Heart left ventricle (tissue), 16 donors: ENCODE measurements at regions not wholly inside any gene's neighbourhood (a gene's known extent, or its start where the extent isn't known, plus 50 kb on each side); places are given as distances from the start of the nearest gene placed in this dataset.

ENCODE experiments used
- ATAC-seq, 4 donors: fragments of 200-7000 bp; cut with Tn5 transposase; one replicate each; pipeline ENCODE4 v1.9.1; 2020 to 2022; ENCODE audit warnings: moderate library complexity in 4 of 4, mild to moderate bottlenecking in 3 of 4, moderate number of reproducible peaks in 1 of 4
- DNase-seq, 5 donors: peaks; one replicate each; pipeline ENCODE4 v3.0.0-alpha.2; 2020
- H3K27ac ChIP-seq, 12 donors: fragments of 200-600 bp; sonication (generic) in 4 of 12; one replicate each; pipeline versions ENCODE4 v1.5.0 to v1.8.0; 2016 to 2022; ENCODE audit warnings: mild to moderate bottlenecking in 2 of 12
- H3K27me3 ChIP-seq, 9 donors: fragments of 200-600 bp; sonication (generic) in 2 of 9; one replicate each; pipeline versions ENCODE4 v1.5.1 to v1.8.0; 2016 to 2022; ENCODE audit warnings: mild to moderate bottlenecking in 3 of 9
- H3K36me3 ChIP-seq, 9 donors: fragments of 200-600 bp; sonication (generic) in 2 of 9; one replicate each; pipeline versions ENCODE4 v1.5.0 to v1.8.0; 2018 to 2022; ENCODE audit warnings: mild to moderate bottlenecking in 2 of 9
- H3K4me1 ChIP-seq, 12 donors: fragments of 200-600 bp; sonication (generic) in 4 of 12; one replicate each; pipeline versions ENCODE4 v1.5.0 to v1.8.0; 2016 to 2022; ENCODE audit warnings: mild to moderate bottlenecking in 3 of 12
- H3K4me3 ChIP-seq, 12 donors: fragments of 200-600 bp; sonication (generic) in 4 of 12; one replicate each; pipeline versions ENCODE4 v1.5.0 to v1.8.0; 2017 to 2022; ENCODE audit warnings: mild to moderate bottlenecking in 9 of 12, moderate library complexity in 4 of 12
- H3K9me3 ChIP-seq, 12 donors: fragments of 200-600 bp; sonication (generic) in 4 of 12; one replicate each; pipeline versions ENCODE4 v1.5.0 to v1.8.0; 2016 to 2022; ENCODE audit warnings: mild to moderate bottlenecking in 1 of 12
- POLR2A ChIP-seq, 2 donors: fragments of 450-650 bp; IDR thresholded peaks; one replicate each; pipeline ENCODE4 v1.6.1; 2017; ENCODE audit warnings: antibody characterized with exemption in 2 of 2, mild to moderate bottlenecking in 2 of 2, moderate library complexity in 2 of 2
- whole genome bisulfite sequencing, 4 donors: extraction: QIAGEN DNeasy Blood & Tissue Kit in 2 of 4; methylation state at CpG; one replicate each; pipeline versions ENCODE4 v1.1.5 to v1.1.7; 2013 to 2018; 5-methylcytosine and 5-hydroxymethylcytosine counted together
- intact Hi-C, 10 donors: fragments of 100-400 bp; cut with DNase I; formaldehyde crosslinking; loops; one replicate each; pipeline versions ENCODE4 v1.11.1 to v1.14.2; 2022
- TF ChIP-seq, protein P1 (sequence below), 12 donors: fragments of 200-600 bp; sonication (generic) in 4 of 12; IDR thresholded peaks; one replicate each; pipeline versions ENCODE4 v1.5.0 to v1.8.0; 2018 to 2022; ENCODE audit warnings: antibody characterized with exemption in 12 of 12, mild to moderate bottlenecking in 5 of 12
- donor health status: ischemic (EF 13 %, LVEDD 7.1; RV severe dilation, severe dysfunction).
- donor health status: healthy with polysubstance abuse.
- donor health status: DM: no; HTN: yes; CAD: no.
- donor health status: DM: no; HTN: no; CAD: no.
- donor health status: ischemic (EF 25% LVEDD 6.9; RV normal size, moderate dysfunction).
- donor health status: ischemic (EF 25% LVEDD 5.7; RV mildly dilated, moderate dysfunction).
- donor health status: healthy.
- donor health status: DM: yes; HTN: yes; CAD: no.
- donor health status: ischemic (EF 35%, LVEDD 5.7; RV mildly dilated, moderate dysfunction).
- donor health status: nonischemic (EF 11% LVEDD 7.7; RV severe dilation, severe dysfunction).
- donor health status: DM: yes; HTN: yes; CAD: no.
- donor health status: PGD.
- donor health status: ischemic (EF 29% LVEDD 5.4; RV normal size, mild dysfunction).
- donor health status: nonischemic (EF 23%, LVEDD 6.1; RV moderate dilation, normal function).

DNA sequence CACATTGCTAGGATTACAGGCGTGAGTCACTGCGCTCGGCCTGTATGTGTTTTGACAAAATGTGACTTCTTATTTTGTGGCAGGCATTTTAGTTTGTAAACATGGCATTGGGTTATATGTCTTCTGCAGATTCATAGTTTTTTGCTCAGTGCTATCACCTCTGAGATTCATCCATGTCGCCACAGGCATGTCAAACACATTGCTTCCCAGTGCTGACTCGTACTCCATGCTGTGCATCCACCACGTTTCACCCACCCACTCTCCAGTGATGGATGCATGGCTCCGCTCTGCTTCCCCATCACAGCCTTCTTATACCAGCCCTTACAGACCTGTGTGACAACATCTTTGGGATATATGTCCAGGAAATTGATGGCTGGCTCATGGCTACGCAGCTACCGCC lies 158.8 kb downstream of the GAS1 start:
- H3K27me3 ChIP-seq, result peaks cover 0 to 6% (median 0%) of the 10 kb centered on the region in 9 donors
- intact Hi-C loops, result no loop called here
- no peaks in the 10 kb centered on the region for H3K4me1 ChIP-seq
- ATAC-seq (no peak), DNase-seq (no peak)
- H3K4me3 ChIP-seq, result no peak overlapping the region
- no peaks in the 10 kb centered on the region for H3K9me3 ChIP-seq
- no peaks in the 10 kb centered on the region for H3K36me3 ChIP-seq
- WGBS, 4 donors, result 80 to 92% (median 89%) methylated on average over 9 of the region's 9 CpGs
- TF ChIP-seq, protein P1, sequence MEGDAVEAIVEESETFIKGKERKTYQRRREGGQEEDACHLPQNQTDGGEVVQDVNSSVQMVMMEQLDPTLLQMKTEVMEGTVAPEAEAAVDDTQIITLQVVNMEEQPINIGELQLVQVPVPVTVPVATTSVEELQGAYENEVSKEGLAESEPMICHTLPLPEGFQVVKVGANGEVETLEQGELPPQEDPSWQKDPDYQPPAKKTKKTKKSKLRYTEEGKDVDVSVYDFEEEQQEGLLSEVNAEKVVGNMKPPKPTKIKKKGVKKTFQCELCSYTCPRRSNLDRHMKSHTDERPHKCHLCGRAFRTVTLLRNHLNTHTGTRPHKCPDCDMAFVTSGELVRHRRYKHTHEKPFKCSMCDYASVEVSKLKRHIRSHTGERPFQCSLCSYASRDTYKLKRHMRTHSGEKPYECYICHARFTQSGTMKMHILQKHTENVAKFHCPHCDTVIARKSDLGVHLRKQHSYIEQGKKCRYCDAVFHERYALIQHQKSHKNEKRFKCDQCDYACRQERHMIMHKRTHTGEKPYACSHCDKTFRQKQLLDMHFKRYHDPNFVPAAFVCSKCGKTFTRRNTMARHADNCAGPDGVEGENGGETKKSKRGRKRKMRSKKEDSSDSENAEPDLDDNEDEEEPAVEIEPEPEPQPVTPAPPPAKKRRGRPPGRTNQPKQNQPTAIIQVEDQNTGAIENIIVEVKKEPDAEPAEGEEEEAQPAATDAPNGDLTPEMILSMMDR (IDR thresholded peaks at IDR 0.05), result no peak
- no peak for TF ChIP-seq POLR2A (IDR thresholded peaks at IDR 0.05)
- no peak overlapping the region for H3K27ac ChIP-seq

DNA sequence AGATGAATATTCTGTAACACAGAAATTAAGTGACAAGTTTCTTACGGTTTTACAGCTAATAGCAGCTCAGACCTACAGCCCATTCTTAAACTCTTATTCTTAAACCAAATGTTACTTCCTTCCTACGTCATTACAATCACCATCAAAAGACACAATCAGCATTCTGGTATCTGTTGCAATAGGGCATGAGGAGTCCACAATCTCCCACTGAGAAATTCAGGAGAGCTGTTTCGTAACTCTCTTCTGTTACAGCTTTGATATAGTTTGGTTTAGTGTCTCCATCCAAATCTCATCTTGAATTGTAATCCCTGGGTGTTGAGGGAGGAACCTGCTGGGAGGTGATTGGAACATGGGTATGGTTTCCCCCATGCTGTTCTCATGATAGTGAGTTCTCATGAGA lies 163.4 kb downstream of the GAS1 start:
- no peak overlapping the region for H3K4me3 ChIP-seq
- no peaks in the 10 kb centered on the region for H3K4me1 ChIP-seq
- WGBS, 4 donors, result 49 to 80% (median 74%) methylated on average over 3 of the region's 3 CpGs
- DNase-seq, result no peak
- no peaks in the 10 kb centered on the region for H3K36me3 ChIP-seq
- intact Hi-C loops, result no loop called here
- no peak for TF ChIP-seq POLR2A (IDR thresholded peaks at IDR 0.05)
- TF ChIP-seq, protein P1 (IDR thresholded peaks at IDR 0.05), result no peak
- ATAC-seq, result no peak
- H3K27ac ChIP-seq, result no peak overlapping the region
- H3K27me3 ChIP-seq, result no peaks in the 10 kb centered on the region
- H3K9me3 ChIP-seq, result no peaks in the 10 kb centered on the region

DNA sequence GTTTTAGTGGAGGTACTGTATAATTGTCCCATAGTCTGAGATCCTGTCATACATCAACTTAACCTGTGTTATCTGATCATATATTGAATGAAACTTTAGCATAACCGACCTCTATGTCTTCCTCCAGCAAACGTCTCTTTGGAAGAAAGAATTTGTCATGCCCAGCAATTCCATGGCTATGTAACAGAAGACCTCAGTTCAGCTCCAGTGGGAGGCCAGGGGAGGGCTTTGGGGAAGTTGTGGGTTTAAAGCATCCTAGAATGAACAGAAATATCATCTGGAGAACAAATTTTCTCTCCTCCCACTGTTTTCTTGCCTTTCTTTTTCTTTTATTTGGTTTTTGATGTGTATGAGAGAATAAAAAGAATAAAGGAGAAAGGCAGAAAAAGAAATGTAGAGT lies 164.5 kb downstream of the GAS1 start:
- no peak for DNase-seq
- H3K4me1 ChIP-seq, result no peaks in the 10 kb centered on the region
- intact Hi-C loops, result no loop called here
- no peaks in the 10 kb centered on the region for H3K27me3 ChIP-seq
- no peak for ATAC-seq
- H3K36me3 ChIP-seq, result no peaks in the 10 kb centered on the region
- 85 to 89% (median 87%) methylated on average over 2 of the region's 2 CpGs for WGBS, 4 donors
- H3K27ac ChIP-seq, result no peak overlapping the region
- TF ChIP-seq, protein P1 (IDR thresholded peaks at IDR 0.05), result no peak
- no peak for TF ChIP-seq POLR2A (IDR thresholded peaks at IDR 0.05)
- no peak overlapping the region for H3K4me3 ChIP-seq
- no peaks in the 10 kb centered on the region for H3K9me3 ChIP-seq

DNA sequence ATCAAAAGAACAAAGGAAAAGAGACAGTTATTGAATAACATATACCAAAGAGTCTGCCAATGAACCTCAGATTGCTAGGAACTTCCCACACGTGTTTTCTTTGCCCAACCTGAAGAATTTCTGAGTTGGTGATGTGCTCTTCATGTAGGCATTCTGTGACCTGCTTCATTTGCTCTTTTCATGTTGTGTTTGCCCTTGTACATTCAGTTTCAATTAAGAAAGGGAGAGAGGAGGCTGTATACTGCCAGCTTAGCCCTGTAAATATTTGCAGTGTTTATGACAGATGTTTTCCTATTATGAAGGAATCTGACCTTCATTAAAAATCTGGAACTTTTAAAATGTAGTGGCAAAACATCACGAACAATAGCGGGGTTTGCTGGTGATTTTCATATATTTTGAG lies 168.5 kb downstream of the GAS1 start:
- intact Hi-C loops, result no loop called here

More for the DNA sequence above, 168.5 kb downstream of the GAS1 start:
- WGBS, 4 donors, result 73 to 91% (median 85%) methylated on average over 3 of the region's 3 CpGs
- H3K4me1 ChIP-seq, result no peaks in the 10 kb centered on the region
- no peak overlapping the region for H3K27ac ChIP-seq
- no peak overlapping the region for H3K4me3 ChIP-seq
- no peaks in the 10 kb centered on the region for H3K9me3 ChIP-seq
- no peak for ATAC-seq
- no peak for DNase-seq
- H3K27me3 ChIP-seq, result peaks cover 0 to 6% (median 0%) of the 10 kb centered on the region in 9 donors
- TF ChIP-seq POLR2A (IDR thresholded peaks at IDR 0.05), result no peak
- TF ChIP-seq, protein P1 (IDR thresholded peaks at IDR 0.05), result no peak
- no peaks in the 10 kb centered on the region for H3K36me3 ChIP-seq
